BE2C (cell line): ENCODE measurements at regions not wholly inside any gene's neighbourhood (a gene's known extent, or its start where the extent isn't known, plus 50 kb on each side); places are given as distances from the start of the nearest gene placed in this dataset.

Experiments
- DNase-seq: peaks from one replicate; pipeline ENCODE4 v3.0.0-alpha.2; 2020
- H3K27me3 ChIP-seq: fragments of 250-450 bp; sonication (Bioruptor Pico); 2 replicates; pipeline ENCODE4 v1.5.1; 2020; ENCODE audit warnings: mild to moderate bottlenecking
- H3K36me3 ChIP-seq: fragments of 250-450 bp; sonication (Bioruptor Pico); 2 replicates; pipeline ENCODE4 v1.5.1; 2020; ENCODE audit warnings: mild to moderate bottlenecking
- H3K4me1 ChIP-seq: fragments of 250-450 bp; sonication (Bioruptor Pico); 2 replicates; pipeline ENCODE4 v1.5.1; 2020
- H3K4me3 ChIP-seq: 2 replicates; pipeline ENCODE4 v1.5.1; 2011; ENCODE audit warnings: low read depth, low read length
- H3K9me3 ChIP-seq: fragments of 250-450 bp; sonication (Bioruptor Pico); 2 replicates; pipeline ENCODE4 v1.5.1; 2020
- CTCF ChIP-seq: IDR thresholded peaks from 2 replicates; pipeline ENCODE4 v1.5.1; 2012; ENCODE audit warnings: mild to moderate bottlenecking, low read depth, low read length

DNA sequence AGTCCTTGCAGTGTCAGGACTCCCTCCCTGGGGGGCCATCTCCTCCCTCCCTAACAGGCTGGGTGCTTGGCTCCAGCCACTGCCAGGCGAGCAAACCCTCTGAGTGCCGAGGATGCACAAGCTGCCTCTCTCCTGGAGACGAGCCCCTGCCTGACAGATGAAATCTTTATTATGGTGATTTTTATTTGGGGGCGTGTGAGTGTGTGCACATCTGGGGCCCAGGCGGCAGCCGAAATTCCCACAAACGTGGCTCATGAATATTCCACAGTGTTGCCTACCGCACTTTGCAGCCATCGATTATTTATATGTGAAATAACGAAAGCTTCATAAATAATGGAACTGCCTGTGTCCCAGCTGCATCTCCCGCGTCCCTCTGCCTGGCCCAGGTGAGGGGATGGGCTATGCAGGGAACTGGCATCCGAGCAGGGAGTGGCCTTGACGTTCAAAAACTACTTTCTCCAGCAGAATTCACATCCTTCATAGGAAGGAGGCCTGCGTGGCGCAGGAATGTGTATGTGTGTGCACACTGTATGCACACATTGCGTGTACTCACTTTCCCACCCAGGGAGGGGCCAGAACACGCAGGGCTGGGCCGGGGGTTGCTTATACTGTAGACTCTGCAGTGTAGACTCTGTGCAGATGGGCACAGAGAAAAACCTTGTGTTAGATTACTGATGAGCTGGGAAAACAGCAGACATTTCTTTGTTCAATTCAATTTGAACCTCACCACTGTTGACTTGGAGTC lies 73.1 kb downstream of the UBIAD1 start:
- Histone ChIP-seq H3K36me3 (no peaks in the 10 kb centered on the region), H3K9me3 (no peaks in the 10 kb centered on the region), H3K27me3 (no peaks in the 10 kb centered on the region), H3K4me1 (peaks cover 3% of the 10 kb centered on the region), H3K4me3 (no peak overlapping the region)
- no peak for TF ChIP-seq CTCF
- no peak for DNase-seq

DNA sequence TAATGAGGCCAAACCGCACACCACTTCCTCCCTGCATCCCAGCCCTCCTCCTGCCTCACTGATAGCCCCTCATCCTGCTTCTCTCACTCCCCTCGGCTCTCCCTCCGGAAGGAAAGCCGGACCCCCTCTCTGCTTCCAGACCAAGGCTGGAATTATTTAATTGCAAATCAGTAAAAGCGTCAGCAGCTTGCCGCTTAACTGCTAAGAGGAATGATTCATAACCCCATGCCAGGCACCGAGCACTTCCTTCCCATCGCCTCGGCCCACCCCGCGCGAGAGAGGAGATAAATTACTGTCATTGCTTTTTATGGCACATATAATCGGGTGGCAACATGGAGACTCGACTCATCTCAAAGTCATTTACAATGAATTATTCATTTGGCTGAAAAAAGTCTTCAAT lies 77.3 kb downstream of the UBIAD1 start:
- no peaks in the 10 kb centered on the region for H3K4me1 ChIP-seq
- no peaks in the 10 kb centered on the region for H3K27me3 ChIP-seq
- no peaks in the 10 kb centered on the region for H3K9me3 ChIP-seq
- no peaks in the 10 kb centered on the region for H3K36me3 ChIP-seq
- DNase-seq: no peak
- TF ChIP-seq CTCF: no peak
- H3K4me3 ChIP-seq: no peak overlapping the region

DNA sequence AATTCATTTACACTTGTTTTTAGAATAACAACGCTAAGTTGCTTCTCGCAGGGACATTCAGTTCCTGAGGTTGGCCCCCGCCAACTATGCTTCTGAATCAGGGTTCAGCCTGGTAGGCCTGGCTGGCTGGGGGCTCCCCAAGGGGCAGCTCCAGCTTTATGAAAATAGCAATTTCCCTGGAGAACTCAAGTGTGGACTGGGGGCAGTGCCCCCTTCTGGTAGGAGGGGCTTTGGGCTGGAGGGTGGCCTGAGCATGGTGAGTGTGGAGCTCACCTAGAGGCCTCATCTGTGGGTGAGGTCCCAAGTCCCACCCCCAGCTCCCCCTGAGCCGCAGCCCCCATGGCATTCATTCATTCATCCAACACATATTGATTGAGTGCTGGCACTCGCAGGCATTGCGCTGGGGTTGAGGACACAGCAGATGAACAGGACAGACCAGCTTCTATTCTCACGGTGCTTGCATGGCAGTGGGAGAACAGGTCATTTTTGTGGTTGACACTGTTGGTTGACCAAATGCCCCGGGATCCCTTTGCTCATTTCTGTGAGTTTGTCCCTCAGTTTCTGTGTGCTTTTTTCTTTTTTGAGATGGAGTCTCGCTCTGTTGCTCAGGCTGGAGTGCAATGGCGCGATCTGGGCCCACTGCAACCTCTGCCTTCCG lies 79.2 kb downstream of the UBIAD1 start:
- TF ChIP-seq CTCF: no peak
- Histone ChIP-seq H3K27me3 (no peaks in the 10 kb centered on the region), H3K9me3 (no peaks in the 10 kb centered on the region), H3K36me3 (no peaks in the 10 kb centered on the region), H3K4me3 (no peak overlapping the region), H3K4me1 (no peaks in the 10 kb centered on the region)
- no peak for DNase-seq

- no peak for TF ChIP-seq CTCF
- H3K27me3 ChIP-seq: no peaks in the 10 kb centered on the region
- H3K36me3 ChIP-seq: no peaks in the 10 kb centered on the region
- no peak overlapping the region for H3K4me3 ChIP-seq
- DNase-seq: no peak
- no peaks in the 10 kb centered on the region for H3K9me3 ChIP-seq
- no peaks in the 10 kb centered on the region for H3K4me1 ChIP-seq
Observed at GRCh38 chr1:11352816-11353799, 80.1 kb downstream of the UBIAD1 start.

- H3K4me1 ChIP-seq: no peaks in the 10 kb centered on the region
- no peak overlapping the region for H3K4me3 ChIP-seq
- no peaks in the 10 kb centered on the region for H3K36me3 ChIP-seq
- H3K27me3 ChIP-seq: no peaks in the 10 kb centered on the region
- no peak for DNase-seq
- no peaks in the 10 kb centered on the region for H3K9me3 ChIP-seq
- no peak for TF ChIP-seq CTCF
Observed at GRCh38 chr1:11354893-11355553, 82.0 kb downstream of the UBIAD1 start.
